AG09309 (cell line): ENCODE measurements at regions not wholly inside any gene's neighbourhood (a gene's known extent, or its start where the extent isn't known, plus 50 kb on each side); places are given as distances from the start of the nearest gene placed in this dataset.

Experiments
- DNase-seq: peaks from one replicate; pipeline ENCODE4 v3.0.0-alpha.2; 2010; ENCODE audit warnings: low read depth
- H3K4me3 ChIP-seq: 2 replicates; pipeline ENCODE4 v1.5.1; 2011; ENCODE audit warnings: mild to moderate bottlenecking, low read depth, low read length, moderate library complexity; ENCODE audit not compliant: control insufficient read depth
- CTCF ChIP-seq: IDR thresholded peaks from 2 replicates; pipeline ENCODE4 v1.5.1; 2011; ENCODE audit warnings: mild to moderate bottlenecking, low read depth, low read length, inconsistent platforms; ENCODE audit not compliant: insufficient read depth, control insufficient read depth; ENCODE audit errors: missing control alignments

GRCh38 chr10:120735315-120735714, 115.8 kb upstream of the WDR11 start:
- TF ChIP-seq CTCF, result no peak
- DNase-seq, result no peak
- no peak overlapping the region for H3K4me3 ChIP-seq

GRCh38 chr10:120735773-120736371, 115.3 kb upstream of the WDR11 start:
- peak; percentile 63 for TF ChIP-seq CTCF
- H3K4me3 ChIP-seq, result no peak overlapping the region
- no peak for DNase-seq

GRCh38 chr10:120736377-120736776, 114.8 kb upstream of the WDR11 start:
- no peak for DNase-seq
- no peak for TF ChIP-seq CTCF
- no peak overlapping the region for H3K4me3 ChIP-seq

- no peak for TF ChIP-seq CTCF
- H3K4me3 ChIP-seq, result no peak overlapping the region
- DNase-seq, result no peak
Observed at GRCh38 chr10:120738658-120739057, 112.5 kb upstream of the WDR11 start.

GRCh38 chr10:120741396-120741795, 109.8 kb upstream of the WDR11 start:
- no peak for TF ChIP-seq CTCF
- no peak for DNase-seq

GRCh38 chr10:120742373-120742772, 108.8 kb upstream of the WDR11 start:
- TF ChIP-seq CTCF, result no peak

More at GRCh38 chr10:120741396-120741795, 109.8 kb upstream of the WDR11 start:
- H3K4me3 ChIP-seq, result no peak overlapping the region

GRCh38 chr10:120744040-120744439, 107.1 kb upstream of the WDR11 start:
- no peak for TF ChIP-seq CTCF
- no peak for DNase-seq
- H3K4me3 ChIP-seq, result no peak overlapping the region

More at GRCh38 chr10:120742373-120742772, 108.8 kb upstream of the WDR11 start:
- DNase-seq, result no peak
- no peak overlapping the region for H3K4me3 ChIP-seq
